ENCODE measurements at regions not wholly inside any gene's neighbourhood (a gene's known extent, or its start where the extent isn't known, plus 50 kb on each side); places are given as distances from the start of the nearest gene placed in this dataset.

DNA sequence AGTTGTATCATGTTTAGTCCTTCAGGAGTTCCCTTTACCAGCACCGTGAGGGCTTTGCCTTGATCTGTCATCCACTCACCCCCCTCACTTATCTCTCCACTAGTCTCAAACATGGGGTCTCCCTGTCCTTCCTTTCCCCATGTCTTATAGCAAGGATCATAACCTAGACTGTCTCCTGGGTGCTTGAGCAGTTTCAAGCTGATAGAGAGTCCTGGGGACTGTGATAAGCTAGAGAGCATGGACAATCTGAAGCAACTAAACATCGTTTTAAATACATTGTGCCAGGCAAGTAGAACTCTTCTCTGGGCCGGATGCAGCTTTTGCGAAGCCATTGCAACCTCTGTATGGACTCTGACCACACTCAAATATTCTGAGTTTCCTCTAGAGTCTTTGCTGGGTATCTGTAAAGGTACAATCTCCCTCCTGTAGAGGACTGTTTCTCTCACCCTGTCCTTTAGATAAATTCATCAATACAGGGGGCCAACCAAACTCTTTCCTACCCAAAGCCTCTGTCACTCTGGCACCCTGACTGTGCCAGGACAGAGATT lies 684.6 kb upstream of the NR2F2 start:
- TF ChIP-seq POLR2AphosphoS5 (IDR thresholded peaks at IDR 0.05; ENCODE audit: low read depth, low read length) (no peak), SIN3A (IDR thresholded peaks at IDR 0.05; ENCODE audit: borderline replicate concordance, insufficient read depth, low read length) (no peak), TAF1 (IDR thresholded peaks at IDR 0.05; ENCODE audit: borderline replicate concordance, insufficient read depth, low read length) (no peak), FOXP2 (optimal IDR thresholded peaks at IDR 0.05; ENCODE audit: borderline replicate concordance, extremely low read depth, extremely low read length, insufficient read depth) (no peak)

DNA sequence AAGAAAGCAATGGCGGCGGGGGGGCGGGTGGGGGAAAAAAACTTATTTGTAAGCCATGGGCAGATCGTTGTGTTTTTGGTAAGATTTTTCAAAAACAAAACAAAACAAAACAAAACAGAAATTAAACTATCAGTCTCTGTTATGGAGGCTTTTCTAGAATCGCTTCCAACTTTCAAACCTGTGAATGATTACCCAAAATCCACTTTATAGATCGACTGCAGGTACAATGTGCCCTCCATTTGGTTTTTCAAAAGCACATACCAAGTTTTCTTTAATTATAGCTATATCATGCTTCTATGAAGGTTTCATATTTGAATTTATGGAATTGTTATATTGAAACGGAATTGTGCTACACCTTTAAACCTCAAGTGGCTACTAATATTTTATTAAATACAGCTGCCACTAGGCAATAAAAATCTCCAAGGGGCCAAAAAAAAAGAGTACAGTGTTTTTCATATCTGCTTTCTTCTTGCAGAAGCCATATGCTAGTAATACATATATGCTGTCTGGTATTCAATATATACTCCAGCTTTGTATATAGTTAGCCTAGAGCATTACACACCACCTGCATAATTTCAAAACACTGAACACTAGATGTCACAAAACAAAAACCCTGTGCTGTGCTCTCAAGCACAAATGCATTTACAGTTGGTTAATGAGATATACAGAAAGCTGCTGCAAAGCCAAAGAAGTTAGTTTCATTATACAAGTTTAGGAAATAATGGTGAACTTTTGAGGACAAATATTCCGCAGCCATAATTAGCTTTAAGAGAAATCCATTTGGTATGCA lies 683.8 kb upstream of the NR2F2 start:
- TF ChIP-seq, protein P1, sequence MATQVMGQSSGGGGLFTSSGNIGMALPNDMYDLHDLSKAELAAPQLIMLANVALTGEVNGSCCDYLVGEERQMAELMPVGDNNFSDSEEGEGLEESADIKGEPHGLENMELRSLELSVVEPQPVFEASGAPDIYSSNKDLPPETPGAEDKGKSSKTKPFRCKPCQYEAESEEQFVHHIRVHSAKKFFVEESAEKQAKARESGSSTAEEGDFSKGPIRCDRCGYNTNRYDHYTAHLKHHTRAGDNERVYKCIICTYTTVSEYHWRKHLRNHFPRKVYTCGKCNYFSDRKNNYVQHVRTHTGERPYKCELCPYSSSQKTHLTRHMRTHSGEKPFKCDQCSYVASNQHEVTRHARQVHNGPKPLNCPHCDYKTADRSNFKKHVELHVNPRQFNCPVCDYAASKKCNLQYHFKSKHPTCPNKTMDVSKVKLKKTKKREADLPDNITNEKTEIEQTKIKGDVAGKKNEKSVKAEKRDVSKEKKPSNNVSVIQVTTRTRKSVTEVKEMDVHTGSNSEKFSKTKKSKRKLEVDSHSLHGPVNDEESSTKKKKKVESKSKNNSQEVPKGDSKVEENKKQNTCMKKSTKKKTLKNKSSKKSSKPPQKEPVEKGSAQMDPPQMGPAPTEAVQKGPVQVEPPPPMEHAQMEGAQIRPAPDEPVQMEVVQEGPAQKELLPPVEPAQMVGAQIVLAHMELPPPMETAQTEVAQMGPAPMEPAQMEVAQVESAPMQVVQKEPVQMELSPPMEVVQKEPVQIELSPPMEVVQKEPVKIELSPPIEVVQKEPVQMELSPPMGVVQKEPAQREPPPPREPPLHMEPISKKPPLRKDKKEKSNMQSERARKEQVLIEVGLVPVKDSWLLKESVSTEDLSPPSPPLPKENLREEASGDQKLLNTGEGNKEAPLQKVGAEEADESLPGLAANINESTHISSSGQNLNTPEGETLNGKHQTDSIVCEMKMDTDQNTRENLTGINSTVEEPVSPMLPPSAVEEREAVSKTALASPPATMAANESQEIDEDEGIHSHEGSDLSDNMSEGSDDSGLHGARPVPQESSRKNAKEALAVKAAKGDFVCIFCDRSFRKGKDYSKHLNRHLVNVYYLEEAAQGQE (IDR thresholded peaks at IDR 0.05; ENCODE audit: insufficient read depth in 1 of 2, low read depth in 2 of 2, low read length in 2 of 2): no peak
- TF ChIP-seq SIN3A (IDR thresholded peaks at IDR 0.05; ENCODE audit: borderline replicate concordance, insufficient read depth, low read length): no peak
- no peak for TF ChIP-seq TAF1 (IDR thresholded peaks at IDR 0.05; ENCODE audit: borderline replicate concordance, insufficient read depth, low read length)
- TF ChIP-seq FOXP2 (optimal IDR thresholded peaks at IDR 0.05; ENCODE audit: borderline replicate concordance, extremely low read depth, extremely low read length, insufficient read depth): no peak
- no peak for TF ChIP-seq POLR2AphosphoS5 (IDR thresholded peaks at IDR 0.05; ENCODE audit: low read depth, low read length)

DNA sequence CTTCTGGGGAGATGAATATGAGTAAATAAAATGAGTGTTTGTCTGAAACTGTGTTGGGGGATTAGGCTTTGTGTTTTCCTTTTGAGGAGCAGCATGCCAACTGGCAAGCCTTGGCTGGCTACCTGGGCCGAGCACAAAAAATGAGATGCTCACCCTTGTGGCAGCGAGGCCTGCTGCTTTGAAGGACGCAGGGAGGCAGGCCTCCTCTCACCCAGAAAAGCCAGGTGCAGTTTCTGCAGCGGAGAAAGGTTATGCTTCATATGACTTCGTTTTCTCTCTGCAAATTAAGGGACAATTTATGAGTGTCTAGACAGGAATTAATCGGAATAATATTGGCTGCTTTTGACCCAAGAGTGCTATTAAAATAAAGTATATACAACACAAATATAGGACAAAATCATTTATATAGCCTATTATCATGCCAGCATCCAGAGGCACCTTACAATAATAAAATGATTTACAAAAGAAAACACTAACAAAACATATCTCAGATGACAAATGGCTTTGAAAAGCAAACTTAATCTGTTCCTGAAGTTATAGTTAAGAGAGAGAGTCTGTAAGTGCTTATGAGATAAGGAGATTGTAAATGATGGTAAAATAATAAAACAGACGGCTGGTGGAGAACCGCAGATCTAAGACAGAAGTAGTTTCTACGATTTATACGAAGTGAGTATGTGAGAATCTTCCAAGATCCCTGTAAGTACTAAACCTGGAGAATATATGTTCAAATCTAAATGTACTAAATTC lies 682.8 kb upstream of the NR2F2 start:
- no peak for TF ChIP-seq FOXP2 (optimal IDR thresholded peaks at IDR 0.05; ENCODE audit: borderline replicate concordance, extremely low read depth, extremely low read length, insufficient read depth)

DNA sequence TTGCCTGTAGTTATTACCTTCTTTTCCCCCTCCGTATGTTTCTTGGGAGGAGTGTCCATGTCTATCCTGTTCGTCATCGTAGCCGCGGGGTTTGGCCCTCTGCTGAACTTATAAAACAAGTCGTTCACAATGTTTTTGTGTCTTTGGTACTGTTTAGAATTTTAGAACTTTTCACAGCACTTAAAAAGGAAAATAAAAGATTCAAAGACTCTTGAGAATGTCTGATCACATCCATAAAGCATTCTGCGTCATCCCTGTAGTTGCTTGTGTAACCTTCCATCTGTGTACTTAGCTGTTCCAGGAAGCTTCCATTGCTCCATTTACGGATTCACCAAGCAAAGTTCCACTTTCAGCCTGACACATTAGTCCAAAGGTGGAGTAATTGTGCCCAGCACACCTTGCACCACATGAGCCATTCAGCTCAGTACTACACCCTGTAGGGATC lies 677.1 kb upstream of the NR2F2 start:
- TF ChIP-seq POLR2AphosphoS5 (IDR thresholded peaks at IDR 0.05; ENCODE audit: low read depth, low read length) (no peak), FOXP2 (optimal IDR thresholded peaks at IDR 0.05; ENCODE audit: borderline replicate concordance, extremely low read depth, extremely low read length, insufficient read depth) (no peak), TAF1 (IDR thresholded peaks at IDR 0.05; ENCODE audit: borderline replicate concordance, insufficient read depth, low read length) (no peak), SIN3A (IDR thresholded peaks at IDR 0.05; ENCODE audit: borderline replicate concordance, insufficient read depth, low read length) (no peak)
- TF ChIP-seq, protein P1 (IDR thresholded peaks at IDR 0.05; ENCODE audit: insufficient read depth in 1 of 2, low read depth in 2 of 2, low read length in 2 of 2): no peak

DNA sequence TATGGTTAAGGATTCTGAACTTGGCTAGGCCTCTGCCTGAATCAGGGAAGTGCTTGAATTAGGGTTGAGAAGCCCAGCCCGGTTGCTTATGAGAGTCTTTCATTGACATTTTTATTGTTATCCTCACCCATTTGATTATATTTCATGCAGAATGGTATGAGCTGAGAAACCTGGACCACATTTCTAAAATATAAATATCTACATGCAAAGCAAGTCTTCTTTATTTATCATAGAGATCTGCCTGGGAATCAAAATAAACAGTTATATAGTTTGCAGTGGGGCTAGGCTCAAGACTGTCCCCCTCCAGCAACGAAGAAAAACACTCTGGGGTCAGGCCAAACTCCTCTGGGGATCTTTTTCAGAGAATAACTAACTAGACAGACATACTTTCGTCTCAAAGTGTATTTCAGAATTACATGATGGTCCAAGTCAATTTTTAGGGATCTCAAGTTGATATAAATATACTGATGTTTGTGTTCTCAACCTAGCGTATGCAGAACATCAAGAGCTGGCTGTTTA lies 675.4 kb upstream of the NR2F2 start:
- no peak for TF ChIP-seq POLR2AphosphoS5 (IDR thresholded peaks at IDR 0.05; ENCODE audit: low read depth, low read length)
- TF ChIP-seq FOXP2 (optimal IDR thresholded peaks at IDR 0.05; ENCODE audit: borderline replicate concordance, extremely low read depth, extremely low read length, insufficient read depth): no peak
- TF ChIP-seq TAF1 (IDR thresholded peaks at IDR 0.05; ENCODE audit: borderline replicate concordance, insufficient read depth, low read length): no peak
- TF ChIP-seq, protein P1 (IDR thresholded peaks at IDR 0.05; ENCODE audit: insufficient read depth in 1 of 2, low read depth in 2 of 2, low read length in 2 of 2): no peak
- TF ChIP-seq SIN3A (IDR thresholded peaks at IDR 0.05; ENCODE audit: borderline replicate concordance, insufficient read depth, low read length): no peak

Data from PFSK-1 (cell line).